ENCODE measurements at regions not wholly inside any gene's neighbourhood (a gene's known extent, or its start where the extent isn't known, plus 50 kb on each side); places are given as distances from the start of the nearest gene placed in this dataset.

DNA sequence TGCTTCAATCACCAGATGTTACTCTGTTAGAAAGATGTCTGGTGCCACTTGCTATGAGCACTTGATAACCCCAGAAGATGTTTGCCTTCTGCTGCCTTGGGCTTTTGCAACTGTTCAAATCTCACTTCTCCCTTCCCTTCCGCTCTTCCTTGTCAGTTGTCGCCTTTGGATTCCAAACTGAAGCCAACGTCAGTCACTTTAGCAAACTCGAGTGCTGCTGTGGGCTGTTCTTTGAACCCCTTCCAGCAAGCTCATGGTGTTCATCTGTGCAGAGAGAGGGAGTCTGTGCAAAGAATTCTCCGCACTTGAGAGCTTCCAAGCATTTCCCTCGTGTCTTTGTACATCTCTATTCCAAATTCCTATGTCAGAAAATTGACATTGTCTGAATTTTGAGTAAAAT is 879.4 kb downstream of the CDH11 start:
- Mint-ChIP-seq H3K36me3 (ENCODE audit: low read depth) (no peaks in the 10 kb centered on the region), H3K27ac (no peak overlapping the region), H3K9me3 (peaks cover 7% of the 10 kb centered on the region), H3K4me3 (no peak overlapping the region), H3K4me1 (ENCODE audit: low read depth) (no peaks in the 10 kb centered on the region), H3K27me3 (no peaks in the 10 kb centered on the region)
- intact Hi-C loops (cut with micrococcal nuclease): no loop called here

DNA sequence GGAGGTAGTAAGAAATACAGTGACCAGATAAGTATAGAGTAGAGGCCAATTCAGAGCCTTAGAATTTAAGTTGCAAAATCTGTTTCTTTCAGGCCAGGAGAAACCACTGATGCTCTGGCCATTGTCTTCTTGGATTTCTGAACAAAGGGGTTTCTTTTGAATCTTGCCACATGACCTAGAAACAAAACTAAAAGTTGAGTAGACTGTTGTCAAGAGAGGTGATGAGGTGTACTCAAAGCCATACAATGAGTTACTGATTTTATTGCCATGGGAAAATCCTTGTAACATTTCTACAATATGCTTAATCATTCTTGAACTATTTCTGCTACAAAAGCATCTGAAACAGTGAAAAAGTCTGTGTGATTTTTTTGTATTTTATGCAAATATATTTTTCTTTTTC is 881.3 kb downstream of the CDH11 start:
- Mint-ChIP-seq H3K27me3 (no peaks in the 10 kb centered on the region), H3K4me3 (no peak overlapping the region), H3K36me3 (ENCODE audit: low read depth) (no peaks in the 10 kb centered on the region), H3K9me3 (peaks cover 7% of the 10 kb centered on the region), H3K4me1 (ENCODE audit: low read depth) (no peaks in the 10 kb centered on the region), H3K27ac (no peak overlapping the region)
- intact Hi-C loops (cut with micrococcal nuclease): no loop called here

DNA sequence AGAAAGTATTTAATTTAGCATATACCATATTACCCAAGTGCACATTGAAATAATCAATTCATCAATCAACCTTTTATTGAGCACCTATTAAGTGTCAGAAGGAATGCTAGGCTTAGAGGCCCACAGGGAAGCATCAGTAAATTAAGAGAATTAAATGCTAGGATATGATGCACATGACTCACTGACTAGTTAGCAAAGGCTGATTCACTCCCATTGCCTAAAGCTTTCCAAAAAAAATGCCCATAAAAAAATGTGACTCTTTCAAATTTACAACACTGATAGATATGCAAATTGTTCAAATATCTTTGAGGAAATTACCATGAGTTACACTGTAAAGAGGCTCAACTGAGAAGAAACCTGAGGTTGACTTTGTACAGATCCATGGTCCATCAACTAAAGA is 883.3 kb downstream of the CDH11 start:
- Mint-ChIP-seq H3K4me1 (ENCODE audit: low read depth) (no peaks in the 10 kb centered on the region), H3K4me3 (no peak overlapping the region), H3K9me3 (peaks cover 7% of the 10 kb centered on the region), H3K27ac (no peak overlapping the region), H3K36me3 (ENCODE audit: low read depth) (no peaks in the 10 kb centered on the region), H3K27me3 (no peaks in the 10 kb centered on the region)
- intact Hi-C loops (cut with micrococcal nuclease): no loop called here

DNA sequence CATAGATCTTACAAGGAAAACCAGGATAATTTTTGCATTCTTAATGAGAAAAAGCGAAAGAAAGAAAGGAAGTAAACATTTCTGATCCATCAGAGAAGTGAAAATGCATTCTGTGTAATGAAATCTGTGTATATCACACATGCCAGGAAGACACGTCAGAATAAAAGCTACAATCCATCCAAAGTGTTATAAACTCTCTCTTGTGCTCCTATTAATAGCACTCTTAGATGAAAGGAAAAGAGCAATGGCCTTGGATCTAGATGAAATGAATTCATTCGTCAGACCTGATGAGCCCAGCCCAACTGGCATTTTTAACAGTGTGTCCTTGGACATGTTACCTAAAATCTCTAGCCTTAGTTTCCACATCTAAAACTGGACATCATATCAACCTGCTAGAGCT is 885.5 kb downstream of the CDH11 start:
- Mint-ChIP-seq H3K27me3 (no peaks in the 10 kb centered on the region), H3K36me3 (ENCODE audit: low read depth) (no peaks in the 10 kb centered on the region), H3K4me3 (no peak overlapping the region), H3K9me3 (no peaks in the 10 kb centered on the region), H3K4me1 (ENCODE audit: low read depth) (no peaks in the 10 kb centered on the region), H3K27ac (no peak overlapping the region)
- intact Hi-C loops (cut with micrococcal nuclease): no loop called here

DNA sequence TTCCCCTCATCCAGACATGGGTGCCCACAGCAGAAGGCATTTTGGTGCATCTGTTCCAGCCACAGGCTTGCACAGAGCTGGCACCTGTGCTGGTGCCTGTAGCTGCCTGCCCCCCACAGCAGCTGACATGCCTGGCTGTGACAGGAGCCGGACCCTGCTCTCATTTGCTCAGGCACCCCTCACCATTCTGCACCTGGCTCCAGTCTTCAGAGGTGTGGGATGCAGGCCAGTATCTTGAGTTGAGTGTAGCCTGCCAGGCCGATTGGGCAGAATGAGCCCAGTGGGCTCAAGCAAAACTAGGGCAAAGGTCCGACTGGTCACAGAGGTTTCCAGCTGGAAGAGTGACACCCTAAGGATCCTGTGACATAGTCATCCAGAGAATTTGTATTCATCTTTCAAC is 887.7 kb downstream of the CDH11 start:
- Mint-ChIP-seq H3K4me1 (ENCODE audit: low read depth) (no peaks in the 10 kb centered on the region), H3K9me3 (no peaks in the 10 kb centered on the region), H3K27me3 (no peaks in the 10 kb centered on the region), H3K27ac (no peak overlapping the region), H3K36me3 (ENCODE audit: low read depth) (no peaks in the 10 kb centered on the region), H3K4me3 (no peak overlapping the region)
- intact Hi-C loops (cut with micrococcal nuclease): no loop called here

DNA sequence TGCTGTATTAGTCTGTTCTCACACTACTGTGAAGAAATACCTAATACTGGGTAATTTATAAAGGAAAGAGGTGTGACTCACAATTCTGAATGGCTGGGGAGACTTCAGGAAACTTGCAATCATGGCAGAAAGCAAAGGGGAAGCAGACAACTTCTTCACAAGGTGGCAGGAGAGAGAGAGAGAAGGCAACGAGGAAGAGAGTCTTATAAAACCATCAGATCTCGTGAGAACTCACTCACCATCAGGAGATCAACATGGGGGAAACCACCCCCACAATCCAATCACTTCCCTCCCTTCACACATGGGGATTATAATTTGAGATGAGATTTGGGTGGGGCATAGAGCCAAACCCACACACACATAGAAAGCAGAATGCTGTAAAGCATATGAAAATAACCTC is 896.2 kb downstream of the CDH11 start:
- Mint-ChIP-seq H3K9me3 (peaks cover 34% of the 10 kb centered on the region), H3K27me3 (no peaks in the 10 kb centered on the region), H3K4me1 (ENCODE audit: low read depth) (no peaks in the 10 kb centered on the region), H3K4me3 (no peak overlapping the region), H3K27ac (no peak overlapping the region), H3K36me3 (ENCODE audit: low read depth) (no peaks in the 10 kb centered on the region)
- intact Hi-C loops (cut with micrococcal nuclease): no loop called here

DNA sequence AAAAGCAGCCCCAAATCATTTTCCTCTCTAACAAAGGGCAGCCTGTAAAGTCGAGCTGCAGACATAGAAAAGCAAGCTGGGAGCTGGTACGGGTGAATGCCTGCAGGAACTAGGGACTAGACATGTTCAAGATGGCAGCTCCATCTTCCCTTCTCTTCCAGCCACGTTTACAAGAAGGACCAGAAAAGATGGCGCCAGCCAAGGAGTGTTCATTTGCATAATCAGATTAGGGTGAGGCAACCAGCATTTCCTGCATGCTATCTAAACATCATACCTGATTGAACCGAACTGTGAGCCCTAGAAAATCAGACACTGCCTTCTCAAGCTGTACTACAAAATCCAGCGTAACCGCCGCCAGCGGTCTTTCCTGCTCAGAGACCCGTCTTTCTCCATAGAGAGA is 896.8 kb downstream of the CDH11 start:
- Mint-ChIP-seq H3K27me3 (no peaks in the 10 kb centered on the region), H3K27ac (no peak overlapping the region), H3K9me3 (peaks cover 34% of the 10 kb centered on the region), H3K36me3 (ENCODE audit: low read depth) (no peaks in the 10 kb centered on the region), H3K4me3 (no peak overlapping the region), H3K4me1 (ENCODE audit: low read depth) (no peaks in the 10 kb centered on the region)
- intact Hi-C loops (cut with micrococcal nuclease): no loop called here

DNA sequence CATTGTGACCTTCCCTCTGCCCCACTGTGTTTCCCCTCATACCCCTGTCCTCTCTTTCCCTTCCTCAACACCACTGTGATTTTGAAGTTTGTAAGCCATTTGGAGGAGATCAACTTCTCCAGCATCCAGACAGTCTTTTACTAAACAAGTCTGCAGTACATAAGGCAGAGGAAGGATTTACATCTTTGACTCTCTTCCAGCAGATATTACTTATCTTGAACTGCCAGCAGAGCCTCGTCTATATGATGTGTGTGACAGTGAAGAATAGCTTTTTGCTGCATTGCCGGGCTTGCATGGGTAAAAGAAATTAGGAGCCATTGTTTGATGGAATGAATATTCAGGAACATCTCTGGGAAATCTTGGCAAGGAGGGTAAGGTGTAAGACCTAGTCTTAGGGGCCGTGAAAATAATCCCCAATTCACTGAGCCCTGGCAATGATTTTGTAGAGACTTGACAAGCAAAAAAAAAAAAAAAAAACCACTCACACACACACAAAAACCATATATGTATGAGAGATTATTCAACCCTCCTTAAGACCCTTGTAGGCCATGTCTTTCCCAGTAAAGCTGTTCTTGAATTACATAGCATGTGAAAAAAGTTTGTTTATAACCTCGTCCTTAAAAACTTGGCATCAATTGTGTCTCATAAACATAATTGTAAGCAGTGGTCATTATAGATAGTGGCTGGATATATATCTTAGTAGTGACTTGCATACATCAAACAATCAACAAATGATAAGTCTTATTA is 903.9 kb downstream of the CDH11 start:
- intact Hi-C loops (cut with micrococcal nuclease): no loop called here
- Mint-ChIP-seq H3K4me3 (no peak overlapping the region), H3K27ac (no peak overlapping the region), H3K27me3 (no peaks in the 10 kb centered on the region), H3K9me3 (peaks cover 11% of the 10 kb centered on the region), H3K4me1 (ENCODE audit: low read depth) (no peaks in the 10 kb centered on the region), H3K36me3 (ENCODE audit: low read depth) (no peaks in the 10 kb centered on the region)

DNA sequence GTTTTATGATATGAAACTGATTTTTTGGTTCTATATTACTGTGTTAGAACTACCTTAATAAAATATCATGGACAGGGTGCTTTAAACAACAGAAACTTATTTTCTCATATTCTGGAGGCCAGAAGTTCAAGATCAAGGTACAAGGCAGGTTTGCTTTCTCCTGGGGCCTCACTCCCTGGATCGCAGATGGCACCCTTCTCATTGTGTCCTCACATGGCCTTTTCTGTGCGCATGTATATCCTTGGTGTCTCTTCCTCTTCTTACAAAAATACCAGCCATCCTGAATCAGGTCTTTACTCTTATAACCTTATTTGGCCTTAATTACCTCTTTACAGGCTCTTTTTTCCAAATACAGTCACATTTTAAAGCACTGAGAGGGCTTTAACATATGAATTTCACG is 906.1 kb downstream of the CDH11 start:
- Mint-ChIP-seq H3K4me1 (ENCODE audit: low read depth) (no peaks in the 10 kb centered on the region), H3K4me3 (no peak overlapping the region), H3K9me3 (no peaks in the 10 kb centered on the region), H3K36me3 (ENCODE audit: low read depth) (no peaks in the 10 kb centered on the region), H3K27me3 (no peaks in the 10 kb centered on the region), H3K27ac (no peak overlapping the region)
- intact Hi-C loops (cut with micrococcal nuclease): no loop called here

DNA sequence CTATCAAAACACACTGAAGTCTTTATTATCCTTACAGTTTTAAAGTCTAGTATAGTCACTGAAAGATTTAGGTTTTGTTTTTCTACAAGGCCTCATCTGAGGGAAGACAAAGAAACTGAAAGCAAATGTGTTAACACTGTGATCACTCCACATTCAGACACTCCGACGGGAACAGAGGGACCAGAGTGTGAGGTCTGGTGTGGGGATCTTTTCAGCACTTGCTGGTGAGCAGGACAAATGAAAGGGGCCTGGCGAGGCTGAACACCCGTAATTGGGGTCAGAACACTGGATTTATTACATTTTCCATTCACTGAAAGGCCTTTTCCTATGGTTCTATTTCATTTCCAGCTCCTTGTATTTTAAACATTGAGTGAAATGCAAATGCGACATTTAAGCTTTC is 910.5 kb downstream of the CDH11 start:
- intact Hi-C loops (cut with micrococcal nuclease): no loop called here
- Mint-ChIP-seq H3K36me3 (ENCODE audit: low read depth) (no peaks in the 10 kb centered on the region), H3K9me3 (no peaks in the 10 kb centered on the region), H3K4me3 (no peak overlapping the region), H3K27ac (no peak overlapping the region), H3K4me1 (ENCODE audit: low read depth) (no peaks in the 10 kb centered on the region), H3K27me3 (no peaks in the 10 kb centered on the region)

DNA sequence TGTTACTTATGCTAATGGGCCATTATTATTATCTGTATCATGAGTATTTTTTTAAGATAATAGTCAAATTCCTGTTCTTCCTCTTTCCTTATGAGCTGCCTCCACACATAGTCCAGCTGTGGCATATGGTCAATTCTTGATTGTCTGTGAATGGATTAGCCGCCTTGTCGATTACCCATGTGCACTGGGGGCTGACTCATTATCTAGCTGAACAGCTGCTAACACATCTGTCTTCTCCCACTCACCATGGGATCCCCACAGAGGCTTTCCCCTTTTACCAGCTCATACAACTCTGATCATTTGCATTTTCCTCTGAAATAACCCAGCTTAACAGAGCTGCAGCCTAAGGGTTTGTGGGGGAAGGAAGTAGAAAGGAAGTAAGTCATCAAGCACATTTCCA is 915.0 kb downstream of the CDH11 start:
- Mint-ChIP-seq H3K36me3 (ENCODE audit: low read depth) (no peaks in the 10 kb centered on the region), H3K4me3 (no peak overlapping the region), H3K4me1 (ENCODE audit: low read depth) (no peaks in the 10 kb centered on the region), H3K27ac (no peak overlapping the region), H3K27me3 (no peaks in the 10 kb centered on the region), H3K9me3 (no peaks in the 10 kb centered on the region)
- intact Hi-C loops (cut with micrococcal nuclease): no loop called here

DNA sequence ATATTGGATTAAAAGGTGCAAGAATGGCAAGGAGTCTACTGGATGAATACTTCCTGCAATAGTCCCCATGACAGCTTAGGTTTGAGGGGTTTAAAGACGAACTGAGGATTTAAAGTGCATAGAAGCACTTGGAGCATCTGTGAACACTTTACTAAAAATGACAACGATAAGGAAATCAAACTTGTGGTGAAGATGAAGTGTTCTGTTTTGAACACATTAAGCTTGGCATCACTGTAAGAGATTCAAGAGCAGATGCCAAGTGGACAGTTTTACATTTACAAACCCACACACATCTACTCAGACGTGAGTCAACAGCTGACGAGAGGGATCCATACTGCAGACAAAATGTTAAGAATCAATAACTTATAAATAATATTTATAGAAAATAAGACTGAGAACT is 918.7 kb downstream of the CDH11 start:
- H3K9me3 Mint-ChIP-seq: no peaks in the 10 kb centered on the region
- H3K27me3 Mint-ChIP-seq: no peaks in the 10 kb centered on the region
- no peaks in the 10 kb centered on the region for H3K36me3 Mint-ChIP-seq (ENCODE audit: low read depth)
- no peak overlapping the region for H3K4me3 Mint-ChIP-seq
- intact Hi-C loops (cut with micrococcal nuclease): no loop called here
- H3K27ac Mint-ChIP-seq: no peak overlapping the region
- no peaks in the 10 kb centered on the region for H3K4me1 Mint-ChIP-seq (ENCODE audit: low read depth)

DNA sequence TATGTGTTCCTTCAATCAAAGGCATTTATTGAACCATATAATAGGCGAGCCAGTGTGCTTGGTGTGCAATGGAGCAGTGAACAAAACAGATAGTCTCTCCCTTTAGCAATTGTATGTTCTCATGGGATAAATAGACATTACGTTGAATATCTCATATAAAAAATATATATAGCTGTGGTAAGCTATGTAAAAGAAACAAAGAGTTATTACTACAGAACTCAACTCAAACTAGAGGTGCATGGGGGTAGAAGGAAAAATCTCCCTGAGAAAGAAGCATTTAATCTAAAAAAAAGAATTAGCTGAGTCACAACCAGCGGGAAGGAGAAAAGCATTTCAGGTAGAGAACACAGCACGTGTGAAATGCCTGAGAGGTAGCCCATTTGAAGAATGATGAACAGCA is 919.3 kb downstream of the CDH11 start:
- no peaks in the 10 kb centered on the region for H3K9me3 Mint-ChIP-seq
- H3K36me3 Mint-ChIP-seq (ENCODE audit: low read depth): no peaks in the 10 kb centered on the region
- H3K27ac Mint-ChIP-seq: no peak overlapping the region
- H3K27me3 Mint-ChIP-seq: no peaks in the 10 kb centered on the region
- H3K4me1 Mint-ChIP-seq (ENCODE audit: low read depth): no peaks in the 10 kb centered on the region
- H3K4me3 Mint-ChIP-seq: no peak overlapping the region
- intact Hi-C loops (cut with micrococcal nuclease): no loop called here

DNA sequence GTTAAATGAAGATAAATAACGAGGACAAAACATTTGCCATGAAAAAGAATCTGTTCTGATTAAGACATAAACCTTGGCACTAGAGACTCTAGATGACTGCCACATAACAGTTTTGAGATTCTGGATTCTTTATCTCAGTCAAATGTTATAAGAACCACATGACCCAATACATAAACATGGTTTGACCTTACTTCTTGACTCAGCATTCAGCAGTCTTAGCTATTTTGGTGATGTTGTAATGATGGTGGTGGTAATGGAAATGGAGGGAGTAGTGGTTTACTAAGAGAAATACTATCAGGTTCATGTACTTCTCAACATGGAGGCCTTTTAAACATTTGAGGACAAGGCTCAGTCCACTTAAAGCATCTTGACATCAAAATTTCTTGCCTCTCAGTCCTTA is 925.4 kb downstream of the CDH11 start:
- intact Hi-C loops (cut with micrococcal nuclease): no loop called here
- no peak overlapping the region for H3K27ac Mint-ChIP-seq
- no peaks in the 10 kb centered on the region for H3K27me3 Mint-ChIP-seq
- H3K4me1 Mint-ChIP-seq (ENCODE audit: low read depth): no peaks in the 10 kb centered on the region
- H3K4me3 Mint-ChIP-seq: no peak overlapping the region
- H3K9me3 Mint-ChIP-seq: peaks cover 8% of the 10 kb centered on the region
- H3K36me3 Mint-ChIP-seq (ENCODE audit: low read depth): no peaks in the 10 kb centered on the region

DNA sequence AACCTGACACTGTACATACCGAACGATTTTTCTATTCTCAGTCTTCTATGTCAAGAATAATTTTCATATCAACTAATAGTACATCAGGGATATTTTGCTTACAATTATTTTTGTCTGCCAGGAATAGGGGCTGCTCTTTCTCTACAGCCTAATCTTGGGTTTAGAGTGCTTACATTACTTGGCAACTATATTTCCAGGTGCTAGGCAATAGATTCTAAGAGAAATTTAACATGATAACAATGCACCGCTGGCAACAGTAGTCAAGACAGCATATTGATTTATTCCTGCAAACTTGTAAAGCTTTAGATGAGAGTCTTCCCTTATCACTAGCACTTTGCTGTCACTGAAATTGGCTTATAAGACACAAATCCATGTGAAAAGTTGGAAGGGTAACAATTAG is 935.9 kb downstream of the CDH11 start:
- H3K27ac Mint-ChIP-seq: no peak overlapping the region
- no peaks in the 10 kb centered on the region for H3K27me3 Mint-ChIP-seq
- H3K4me3 Mint-ChIP-seq: no peak overlapping the region
- intact Hi-C loops (cut with micrococcal nuclease): no loop called here
- peaks cover 1% of the 10 kb centered on the region for H3K9me3 Mint-ChIP-seq
- H3K4me1 Mint-ChIP-seq (ENCODE audit: low read depth): no peaks in the 10 kb centered on the region
- no peaks in the 10 kb centered on the region for H3K36me3 Mint-ChIP-seq (ENCODE audit: low read depth)
